ENCODE measurements at regions not wholly inside any gene's neighbourhood (a gene's known extent, or its start where the extent isn't known, plus 50 kb on each side); places are given as distances from the start of the nearest gene placed in this dataset.

GRCh38 chr7:54076616-54077015, 465.6 kb upstream of the VSTM2A start:
- Histone ChIP-seq H3K27ac (ENCODE audit: low read depth, low read length, poor library complexity, severe bottlenecking) (no peak overlapping the region), H3K79me2 (ENCODE audit: insufficient read depth, low read length) (no peaks in the 10 kb centered on the region), H3F3A (ENCODE audit: insufficient read depth, low read length) (no peaks in the 10 kb centered on the region), H4K20me1 (ENCODE audit: insufficient read depth, low read length) (no peaks in the 10 kb centered on the region), H3K36me3 (ENCODE audit: insufficient read depth, low read length) (no peaks in the 10 kb centered on the region), H3K4me3 (ENCODE audit: low read depth, low read length, poor library complexity, severe bottlenecking) (no peak overlapping the region), H3K9ac (ENCODE audit: low read length) (no peak overlapping the region), H3K4me2 (ENCODE audit: low read length) (no peak overlapping the region), H3K9me3 (ENCODE audit: low read length) (no peaks in the 10 kb centered on the region), H3K4me1 (ENCODE audit: insufficient read depth, low read length, severe bottlenecking) (no peaks in the 10 kb centered on the region), H2AFZ (ENCODE audit: low read length) (no peak overlapping the region), H3K9me2 (ENCODE audit: low read depth, low read length) (no peaks in the 10 kb centered on the region), H3K27me3 (ENCODE audit: insufficient read depth, low read length) (no peaks in the 10 kb centered on the region)
- TF ChIP-seq EZH2 (IDR thresholded peaks at IDR 0.05; ENCODE audit: borderline replicate concordance, low read length): no peak
- no peak for TF ChIP-seq CTCF (IDR thresholded peaks at IDR 0.05; ENCODE audit: low read length)

GRCh38 chr7:54080525-54080924, 461.6 kb upstream of the VSTM2A start:
- no peaks in the 10 kb centered on the region for H3K27me3 ChIP-seq (ENCODE audit: insufficient read depth, low read length)
- no peak for TF ChIP-seq EZH2 (IDR thresholded peaks at IDR 0.05; ENCODE audit: borderline replicate concordance, low read length)
- no peaks in the 10 kb centered on the region for H4K20me1 ChIP-seq (ENCODE audit: insufficient read depth, low read length)
- no peak overlapping the region for H3K4me3 ChIP-seq (ENCODE audit: low read depth, low read length, poor library complexity, severe bottlenecking)
- no peaks in the 10 kb centered on the region for H3K79me2 ChIP-seq (ENCODE audit: insufficient read depth, low read length)
- H3K27ac ChIP-seq (ENCODE audit: low read depth, low read length, poor library complexity, severe bottlenecking): no peak overlapping the region
- H3K36me3 ChIP-seq (ENCODE audit: insufficient read depth, low read length): no peaks in the 10 kb centered on the region
- H3K4me1 ChIP-seq (ENCODE audit: insufficient read depth, low read length, severe bottlenecking): no peaks in the 10 kb centered on the region
- no peak overlapping the region for H3K4me2 ChIP-seq (ENCODE audit: low read length)
- H2AFZ ChIP-seq (ENCODE audit: low read length): no peak overlapping the region
- H3F3A ChIP-seq (ENCODE audit: insufficient read depth, low read length): no peaks in the 10 kb centered on the region
- H3K9ac ChIP-seq (ENCODE audit: low read length): no peak overlapping the region
- H3K9me3 ChIP-seq (ENCODE audit: low read length): no peaks in the 10 kb centered on the region
- no peaks in the 10 kb centered on the region for H3K9me2 ChIP-seq (ENCODE audit: low read depth, low read length)

GRCh38 chr7:54080971-54081370, 461.2 kb upstream of the VSTM2A start:
- TF ChIP-seq EZH2 (IDR thresholded peaks at IDR 0.05; ENCODE audit: borderline replicate concordance, low read length) (no peak), CTCF (IDR thresholded peaks at IDR 0.05; ENCODE audit: low read length) (no peak)
- no peaks in the 10 kb centered on the region for H3K36me3 ChIP-seq (ENCODE audit: insufficient read depth, low read length)
- no peak overlapping the region for H2AFZ ChIP-seq (ENCODE audit: low read length)
- H3K9me3 ChIP-seq (ENCODE audit: low read length): no peaks in the 10 kb centered on the region
- H3F3A ChIP-seq (ENCODE audit: insufficient read depth, low read length): no peaks in the 10 kb centered on the region
- no peak overlapping the region for H3K4me3 ChIP-seq (ENCODE audit: low read depth, low read length, poor library complexity, severe bottlenecking)
- H3K27me3 ChIP-seq (ENCODE audit: insufficient read depth, low read length): no peaks in the 10 kb centered on the region
- H3K27ac ChIP-seq (ENCODE audit: low read depth, low read length, poor library complexity, severe bottlenecking): no peak overlapping the region
- no peak overlapping the region for H3K9ac ChIP-seq (ENCODE audit: low read length)
- H3K4me2 ChIP-seq (ENCODE audit: low read length): no peak overlapping the region
- H3K4me1 ChIP-seq (ENCODE audit: insufficient read depth, low read length, severe bottlenecking): no peaks in the 10 kb centered on the region
- H3K79me2 ChIP-seq (ENCODE audit: insufficient read depth, low read length): no peaks in the 10 kb centered on the region
- no peaks in the 10 kb centered on the region for H3K9me2 ChIP-seq (ENCODE audit: low read depth, low read length)
- no peaks in the 10 kb centered on the region for H4K20me1 ChIP-seq (ENCODE audit: insufficient read depth, low read length)

DNA sequence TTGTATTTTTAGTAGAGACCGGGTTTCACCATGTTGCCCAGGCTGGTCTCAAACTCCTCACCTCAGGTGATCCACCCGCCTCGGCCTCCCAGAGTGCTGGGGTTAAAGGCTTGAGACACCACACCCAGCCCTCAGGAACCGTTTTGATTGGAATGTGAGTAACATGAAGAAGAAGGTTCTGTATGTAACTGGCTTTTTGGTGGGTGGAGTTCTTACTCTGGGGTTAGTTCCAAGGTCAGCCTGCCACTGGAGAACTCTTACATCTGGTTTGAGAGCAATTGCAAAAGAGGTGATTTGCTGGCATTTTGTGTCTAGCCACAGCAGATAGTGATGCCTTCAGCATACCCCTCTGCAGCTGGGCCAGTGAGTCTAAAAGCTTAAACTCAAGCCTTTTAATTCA, 457.8 kb upstream of the VSTM2A start:
- Histone ChIP-seq H3K36me3 (ENCODE audit: insufficient read depth, low read length) (no peaks in the 10 kb centered on the region), H3K4me2 (ENCODE audit: low read length) (no peak overlapping the region), H3K27me3 (ENCODE audit: insufficient read depth, low read length) (no peaks in the 10 kb centered on the region), H4K20me1 (ENCODE audit: insufficient read depth, low read length) (no peaks in the 10 kb centered on the region), H3K4me3 (ENCODE audit: low read depth, low read length, poor library complexity, severe bottlenecking) (no peak overlapping the region), H3F3A (ENCODE audit: insufficient read depth, low read length) (no peaks in the 10 kb centered on the region), H3K27ac (ENCODE audit: low read depth, low read length, poor library complexity, severe bottlenecking) (no peak overlapping the region), H3K9me2 (ENCODE audit: low read depth, low read length) (no peaks in the 10 kb centered on the region), H2AFZ (ENCODE audit: low read length) (no peak overlapping the region), H3K79me2 (ENCODE audit: insufficient read depth, low read length) (no peaks in the 10 kb centered on the region), H3K9me3 (ENCODE audit: low read length) (no peaks in the 10 kb centered on the region), H3K9ac (ENCODE audit: low read length) (no peak overlapping the region), H3K4me1 (ENCODE audit: insufficient read depth, low read length, severe bottlenecking) (no peaks in the 10 kb centered on the region)
- TF ChIP-seq CTCF (IDR thresholded peaks at IDR 0.05; ENCODE audit: low read length) (no peak), EZH2 (IDR thresholded peaks at IDR 0.05; ENCODE audit: borderline replicate concordance, low read length) (no peak)
